Uterus (tissue), 2 donors: ENCODE measurements at regions not wholly inside any gene's neighbourhood (a gene's known extent, or its start where the extent isn't known, plus 50 kb on each side); places are given as distances from the start of the nearest gene placed in this dataset.

ENCODE experiments used
- POLR2A ChIP-seq, 2 donors: fragments of 450-650 bp; IDR thresholded peaks; one replicate each; pipeline ENCODE4 v1.6.1; 2016; ENCODE audit warnings: antibody characterized with exemption in 2 of 2, mild to moderate bottlenecking in 1 of 2, moderate library complexity in 1 of 2
- TF ChIP-seq, protein P1 (sequence below), 4 experiments: fragments of 200-600 bp in 2 of 4; fragments of 450-650 bp in 2 of 4; sonication (generic) in 2 of 4; IDR thresholded peaks; one replicate each; pipeline ENCODE4 v1.5.1; 2016 to 2019; ENCODE audit warnings: antibody characterized with exemption in 4 of 4, mild to moderate bottlenecking in 2 of 4, moderate library complexity in 1 of 4

- TF ChIP-seq, protein P1, sequence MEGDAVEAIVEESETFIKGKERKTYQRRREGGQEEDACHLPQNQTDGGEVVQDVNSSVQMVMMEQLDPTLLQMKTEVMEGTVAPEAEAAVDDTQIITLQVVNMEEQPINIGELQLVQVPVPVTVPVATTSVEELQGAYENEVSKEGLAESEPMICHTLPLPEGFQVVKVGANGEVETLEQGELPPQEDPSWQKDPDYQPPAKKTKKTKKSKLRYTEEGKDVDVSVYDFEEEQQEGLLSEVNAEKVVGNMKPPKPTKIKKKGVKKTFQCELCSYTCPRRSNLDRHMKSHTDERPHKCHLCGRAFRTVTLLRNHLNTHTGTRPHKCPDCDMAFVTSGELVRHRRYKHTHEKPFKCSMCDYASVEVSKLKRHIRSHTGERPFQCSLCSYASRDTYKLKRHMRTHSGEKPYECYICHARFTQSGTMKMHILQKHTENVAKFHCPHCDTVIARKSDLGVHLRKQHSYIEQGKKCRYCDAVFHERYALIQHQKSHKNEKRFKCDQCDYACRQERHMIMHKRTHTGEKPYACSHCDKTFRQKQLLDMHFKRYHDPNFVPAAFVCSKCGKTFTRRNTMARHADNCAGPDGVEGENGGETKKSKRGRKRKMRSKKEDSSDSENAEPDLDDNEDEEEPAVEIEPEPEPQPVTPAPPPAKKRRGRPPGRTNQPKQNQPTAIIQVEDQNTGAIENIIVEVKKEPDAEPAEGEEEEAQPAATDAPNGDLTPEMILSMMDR (IDR thresholded peaks at IDR 0.05): no peak
- TF ChIP-seq POLR2A (IDR thresholded peaks at IDR 0.05): no peak
Measured at GRCh38 chr2:226660526-226660925, 139.1 kb downstream of the IRS1 start.
